ENCODE measurements at regions not wholly inside any gene's neighbourhood (a gene's known extent, or its start where the extent isn't known, plus 50 kb on each side); places are given as distances from the start of the nearest gene placed in this dataset.

DNA sequence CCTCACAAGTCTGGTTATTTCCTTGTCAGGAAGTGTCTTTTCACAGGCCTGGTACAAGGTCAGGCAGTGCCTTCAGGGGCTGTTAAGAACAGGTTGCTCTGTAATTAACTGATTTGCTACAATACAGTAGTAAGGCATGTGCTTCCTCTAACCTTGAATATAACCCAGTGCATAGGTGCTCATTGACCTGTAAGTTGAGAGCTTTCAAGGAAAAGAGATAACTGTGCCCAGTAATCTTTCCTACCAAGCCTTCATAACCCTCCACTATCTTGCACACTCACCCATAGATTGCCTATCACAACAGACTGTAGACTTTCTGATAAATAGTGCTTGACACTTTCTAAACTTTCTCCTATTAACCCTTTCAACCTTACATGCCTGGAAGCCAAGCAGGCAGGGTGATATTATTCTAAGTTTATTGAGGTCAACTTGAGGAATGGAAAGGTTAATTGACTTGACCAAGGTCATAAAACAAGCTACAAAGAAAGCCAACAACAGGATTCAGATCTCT, 148.1 kb downstream of the PPARGC1A start:
- DNase-seq (ENCODE audit: low read depth in 2 of 2), result no peak

- no peak for DNase-seq (ENCODE audit: low read depth in 2 of 2)
These were observed 152.3 kb downstream of the PPARGC1A start for GRCh38 chr4:23737571-23737970.

GRCh38 chr4:23736466-23736865, 153.4 kb downstream of the PPARGC1A start:
- DNase-seq (ENCODE audit: low read depth in 2 of 2), result no peak

- no peak for DNase-seq (ENCODE audit: low read depth in 2 of 2)
These were observed 155.8 kb downstream of the PPARGC1A start for GRCh38 chr4:23734000-23734399.

DNA sequence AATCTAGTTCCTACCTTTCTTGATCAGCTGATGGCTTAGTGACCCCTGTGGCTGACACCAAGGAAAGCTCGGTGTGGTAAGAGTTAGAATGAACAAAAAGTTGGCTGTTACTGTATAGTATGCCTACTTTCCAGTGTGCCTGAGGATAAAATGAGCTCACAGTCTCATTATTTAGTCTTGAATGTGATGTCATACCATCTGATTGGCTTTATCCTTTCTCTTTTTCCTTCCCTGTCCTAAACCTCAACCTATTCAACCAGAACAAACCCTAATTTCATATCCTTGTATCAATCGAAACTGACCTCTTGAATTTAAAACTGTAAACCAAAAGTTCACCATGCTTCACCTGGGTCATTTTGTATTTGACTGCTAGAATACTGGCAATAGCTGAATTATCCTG, 156.4 kb downstream of the PPARGC1A start:
- no peak for DNase-seq (ENCODE audit: low read depth in 2 of 2)

DNA sequence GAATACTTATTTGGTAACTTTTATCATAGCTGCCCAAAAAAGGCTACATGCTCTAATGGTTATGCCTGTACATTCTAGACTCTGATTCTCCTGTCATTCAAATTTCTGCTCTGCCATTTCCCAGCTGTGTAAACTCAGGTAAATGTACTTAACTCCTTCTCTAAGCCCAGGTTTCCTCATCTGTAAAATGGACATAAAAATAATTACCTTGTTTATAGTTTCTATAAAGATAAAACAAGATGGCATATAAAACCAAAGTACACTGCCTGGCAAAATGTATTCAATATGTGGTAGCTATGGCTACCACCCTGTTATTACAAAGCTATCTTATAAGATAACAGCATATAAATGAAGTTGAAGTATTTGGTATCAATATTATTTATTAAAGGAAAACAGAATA, 158.8 kb downstream of the PPARGC1A start:
- no peak for DNase-seq (ENCODE audit: low read depth in 2 of 2)

- no peak for DNase-seq (ENCODE audit: low read depth in 2 of 2)
These were observed 160.9 kb downstream of the PPARGC1A start for GRCh38 chr4:23728971-23729370.

DNA sequence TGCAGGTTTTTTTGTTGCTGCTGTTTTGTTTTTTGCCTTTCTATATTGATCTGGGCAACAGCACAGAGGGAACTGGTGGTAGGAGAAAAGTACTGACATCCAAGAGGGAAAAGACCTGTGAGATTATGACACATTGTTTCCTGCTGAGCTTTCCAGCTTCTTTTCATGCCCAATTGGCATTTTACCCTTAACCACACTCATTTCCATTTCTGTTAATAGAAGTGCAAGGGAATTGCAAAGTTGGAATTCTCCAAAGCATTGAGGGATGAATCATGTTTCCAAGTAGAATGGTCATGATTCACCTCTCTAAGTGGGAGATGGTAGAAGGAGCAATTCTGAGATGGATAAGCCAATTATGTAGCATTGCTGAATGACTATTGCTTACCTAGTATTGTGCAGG, 161.5 kb downstream of the PPARGC1A start:
- no peak for DNase-seq (ENCODE audit: low read depth in 2 of 2)

GRCh38 chr4:23720556-23720955, 169.3 kb downstream of the PPARGC1A start:
- no peak for DNase-seq (ENCODE audit: low read depth in 2 of 2)

DNA sequence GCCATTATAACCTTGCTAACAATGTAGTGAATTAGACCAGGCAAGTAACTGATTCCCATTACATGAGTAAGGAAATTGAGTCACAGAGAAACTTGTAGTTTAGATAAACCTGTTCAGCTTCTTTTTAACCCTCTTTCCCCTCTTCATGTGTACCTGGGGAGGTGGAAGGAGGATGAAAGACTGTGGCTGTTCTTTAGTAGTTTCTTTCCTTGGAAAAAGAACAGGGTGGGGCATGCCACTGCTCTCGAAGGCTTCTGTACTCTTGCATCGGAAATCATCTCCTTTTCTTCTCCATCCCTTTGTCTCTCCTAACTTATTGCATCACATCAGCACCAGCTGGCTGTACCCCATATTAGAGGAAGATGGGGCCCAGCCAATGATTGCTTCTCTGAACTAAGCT, 171.4 kb downstream of the PPARGC1A start:
- no peak for DNase-seq (ENCODE audit: low read depth in 2 of 2)

GRCh38 chr4:23717528-23718248, 172.2 kb downstream of the PPARGC1A start:
- no peak for DNase-seq (ENCODE audit: low read depth in 2 of 2)

GRCh38 chr4:23710298-23710697, 179.5 kb downstream of the PPARGC1A start:
- no peak for DNase-seq (ENCODE audit: low read depth in 2 of 2)

DNA sequence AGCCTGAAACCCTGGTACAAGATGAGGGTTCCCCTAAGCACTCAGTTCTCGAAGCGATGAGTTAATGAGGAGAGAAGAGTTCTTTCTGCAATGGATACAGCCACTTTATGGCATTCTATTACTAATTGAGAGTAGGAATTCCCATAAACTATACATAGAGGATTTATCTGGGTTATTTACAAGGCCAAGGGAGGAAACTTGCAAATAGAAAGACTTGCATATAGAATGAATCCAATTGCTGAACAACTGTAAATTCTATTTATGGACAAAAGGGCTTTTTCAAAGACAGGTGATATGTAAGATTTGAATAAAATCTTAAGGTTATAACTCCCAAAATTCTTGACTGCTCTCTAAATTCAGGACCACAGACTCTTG, 182.2 kb downstream of the PPARGC1A start:
- no peak for DNase-seq (ENCODE audit: low read depth in 2 of 2)

GRCh38 chr4:23706972-23707651, 182.7 kb downstream of the PPARGC1A start:
- no peak for DNase-seq (ENCODE audit: low read depth in 2 of 2)

DNA sequence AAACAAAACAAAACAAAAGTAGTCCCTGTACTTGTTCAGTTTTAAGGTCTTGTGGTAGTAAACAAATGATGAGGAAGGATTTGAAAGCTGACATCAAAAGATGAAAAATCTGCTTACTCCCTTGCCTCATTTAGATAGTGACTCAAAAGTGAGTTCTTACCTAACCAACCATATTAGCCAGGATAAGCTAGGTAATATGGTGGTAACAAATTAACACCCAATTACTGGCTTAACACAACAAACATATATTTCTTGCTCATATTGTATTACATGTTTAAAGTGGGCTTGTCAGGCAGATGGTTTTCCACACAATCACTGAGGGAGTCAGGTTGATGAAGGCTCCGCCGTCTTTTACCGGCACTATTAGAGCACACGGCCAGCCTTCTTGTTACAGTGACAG, 189.7 kb downstream of the PPARGC1A start:
- DNase-seq (ENCODE audit: low read depth in 2 of 2), result no peak

DNA sequence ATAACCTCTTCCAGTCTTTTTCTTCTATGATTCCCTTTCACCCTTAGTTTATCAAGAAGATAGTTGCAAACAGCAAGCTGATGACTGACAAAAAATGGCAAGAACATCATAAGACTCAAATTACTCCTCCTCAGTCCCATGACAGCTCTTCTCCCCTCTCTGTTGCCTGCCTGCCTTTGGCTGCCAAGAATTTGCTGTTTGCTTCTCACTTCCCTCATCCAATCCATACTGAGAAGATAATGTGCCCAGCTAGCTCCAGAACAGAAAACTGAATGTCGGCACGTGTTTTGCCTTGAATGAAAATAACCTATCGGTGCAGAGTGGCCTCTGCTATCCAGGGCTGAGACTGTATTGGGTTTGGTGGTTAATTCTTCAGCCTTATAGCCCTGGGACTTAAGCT, 192.1 kb downstream of the PPARGC1A start:
- DNase-seq (ENCODE audit: low read depth in 2 of 2), result no peak

DNA sequence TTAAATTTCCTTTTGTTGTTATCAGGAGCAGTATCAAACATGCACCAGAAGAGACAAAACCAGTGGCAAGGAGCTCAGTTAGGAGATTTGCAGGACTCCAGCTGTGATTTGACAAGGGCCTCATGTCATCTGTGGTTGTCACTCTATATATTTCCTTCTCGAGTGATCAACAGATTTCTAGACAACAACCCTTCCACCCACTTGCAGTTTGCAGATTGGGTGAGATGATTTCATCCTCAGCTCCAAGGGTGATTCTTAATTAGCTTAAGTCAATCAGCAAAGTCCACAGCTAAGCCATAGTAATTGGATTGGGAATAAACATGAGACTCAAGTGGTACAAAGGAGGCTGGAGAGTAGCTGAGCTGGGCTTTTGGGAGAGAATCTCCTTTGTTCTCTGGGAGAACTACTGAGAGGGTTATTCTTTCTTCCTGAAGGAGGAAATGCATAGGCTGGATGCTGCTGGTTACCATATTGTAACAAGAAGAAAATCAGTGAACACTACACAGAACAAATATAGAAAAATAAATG, 192.8 kb downstream of the PPARGC1A start:
- DNase-seq (ENCODE audit: low read depth in 2 of 2), result no peak

GRCh38 chr4:23686169-23686897, 203.5 kb downstream of the PPARGC1A start:
- DNase-seq (ENCODE audit: low read depth in 2 of 2), result no peak

GRCh38 chr4:23685471-23685870, 204.4 kb downstream of the PPARGC1A start:
- no peak for DNase-seq (ENCODE audit: low read depth in 2 of 2)

GRCh38 chr4:23680671-23681518, 209.0 kb downstream of the PPARGC1A start:
- DNase-seq (ENCODE audit: low read depth in 2 of 2), result no peak

DNA sequence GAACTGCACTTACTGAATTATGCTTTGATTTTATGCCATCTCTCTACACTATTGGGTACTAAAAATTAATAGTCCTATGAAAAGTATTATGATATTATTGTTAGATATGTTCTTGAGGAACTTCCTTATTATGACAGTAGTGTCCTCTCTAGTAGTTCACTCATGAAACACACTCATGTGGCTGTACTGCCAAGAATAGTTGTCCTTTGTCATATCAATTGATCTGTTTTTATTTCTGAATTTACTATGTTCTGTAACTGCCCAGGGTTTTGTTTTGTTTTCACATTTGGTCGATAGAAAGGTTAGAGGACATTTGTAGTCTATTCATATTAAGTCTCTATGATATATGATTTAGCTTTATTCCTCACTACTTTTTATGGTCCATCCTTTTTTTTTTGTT, 215.2 kb downstream of the PPARGC1A start:
- no peak for DNase-seq (ENCODE audit: low read depth in 2 of 2)

- DNase-seq (ENCODE audit: low read depth in 2 of 2), result no peak
These were observed 222.2 kb downstream of the PPARGC1A start for GRCh38 chr4:23667659-23668058.
